PC-3 (cell line): ENCODE measurements at regions not wholly inside any gene's neighbourhood (a gene's known extent, or its start where the extent isn't known, plus 50 kb on each side); places are given as distances from the start of the nearest gene placed in this dataset.

Source experiments
- EZH2 ChIP-seq: fragments of 300-600 bp; sonication (generic); IDR thresholded peaks from one replicate; pipeline ENCODE4 v1.6.1; 2017; ENCODE audit warnings: antibody characterized with exemption, mild to moderate bottlenecking, low read length; ENCODE audit not compliant: unreplicated experiment
- TF ChIP-seq, protein P1 (sequence below): fragments of 300-600 bp; sonication (generic); conservative IDR thresholded peaks from 2 replicates; pipeline ENCODE4 v1.5.1; 2017; ENCODE audit warnings: antibody characterized with exemption, low read depth, mild to moderate bottlenecking, low read length

DNA sequence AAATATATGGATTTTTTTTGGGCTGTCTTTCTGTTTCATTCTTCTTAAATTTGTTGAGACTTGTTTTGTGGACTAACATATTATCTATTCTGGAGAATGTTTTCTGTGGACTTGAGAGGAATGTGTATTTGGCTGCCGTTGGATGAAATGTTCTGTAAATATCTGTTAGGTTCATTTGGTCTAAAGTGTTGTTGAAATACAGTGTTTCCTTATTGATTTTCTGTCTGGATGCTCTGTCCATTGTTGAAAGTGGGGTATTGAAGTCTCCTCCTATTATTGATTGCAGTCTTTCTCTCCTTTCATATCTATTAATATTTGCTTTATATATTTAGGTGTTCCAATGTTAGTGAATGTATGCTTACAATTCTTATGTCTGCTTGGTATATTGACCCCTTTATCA, 431.8 kb downstream of the RAPGEF2 start:
- TF ChIP-seq, protein P1, sequence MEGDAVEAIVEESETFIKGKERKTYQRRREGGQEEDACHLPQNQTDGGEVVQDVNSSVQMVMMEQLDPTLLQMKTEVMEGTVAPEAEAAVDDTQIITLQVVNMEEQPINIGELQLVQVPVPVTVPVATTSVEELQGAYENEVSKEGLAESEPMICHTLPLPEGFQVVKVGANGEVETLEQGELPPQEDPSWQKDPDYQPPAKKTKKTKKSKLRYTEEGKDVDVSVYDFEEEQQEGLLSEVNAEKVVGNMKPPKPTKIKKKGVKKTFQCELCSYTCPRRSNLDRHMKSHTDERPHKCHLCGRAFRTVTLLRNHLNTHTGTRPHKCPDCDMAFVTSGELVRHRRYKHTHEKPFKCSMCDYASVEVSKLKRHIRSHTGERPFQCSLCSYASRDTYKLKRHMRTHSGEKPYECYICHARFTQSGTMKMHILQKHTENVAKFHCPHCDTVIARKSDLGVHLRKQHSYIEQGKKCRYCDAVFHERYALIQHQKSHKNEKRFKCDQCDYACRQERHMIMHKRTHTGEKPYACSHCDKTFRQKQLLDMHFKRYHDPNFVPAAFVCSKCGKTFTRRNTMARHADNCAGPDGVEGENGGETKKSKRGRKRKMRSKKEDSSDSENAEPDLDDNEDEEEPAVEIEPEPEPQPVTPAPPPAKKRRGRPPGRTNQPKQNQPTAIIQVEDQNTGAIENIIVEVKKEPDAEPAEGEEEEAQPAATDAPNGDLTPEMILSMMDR = no peak
- no peak for TF ChIP-seq EZH2
